Astrocyte of the cerebellum (primary cell): ENCODE measurements at regions not wholly inside any gene's neighbourhood (a gene's known extent, or its start where the extent isn't known, plus 50 kb on each side); places are given as distances from the start of the nearest gene placed in this dataset.

Experiments
- DNase-seq: peaks from one replicate; pipeline ENCODE4 v3.0.0-alpha.2; 2011; ENCODE audit warnings: low read depth
- H3K4me3 ChIP-seq: 2 replicates; pipeline ENCODE4 v1.5.1; 2011; ENCODE audit warnings: mild to moderate bottlenecking, low read depth, low read length, moderate library complexity
- in situ Hi-C: cut with HindIII; loops from 2 replicates; pipeline ENCODE4 v1.10.0; 2017; ENCODE audit warnings: low sequenced_read_pairs
- TF ChIP-seq, protein P1 (sequence below): IDR thresholded peaks from 2 replicates; pipeline ENCODE4 v1.5.1; 2012; ENCODE audit warnings: low read length, low read depth, moderate library complexity, mild to moderate bottlenecking; ENCODE audit errors: missing control alignments

DNA sequence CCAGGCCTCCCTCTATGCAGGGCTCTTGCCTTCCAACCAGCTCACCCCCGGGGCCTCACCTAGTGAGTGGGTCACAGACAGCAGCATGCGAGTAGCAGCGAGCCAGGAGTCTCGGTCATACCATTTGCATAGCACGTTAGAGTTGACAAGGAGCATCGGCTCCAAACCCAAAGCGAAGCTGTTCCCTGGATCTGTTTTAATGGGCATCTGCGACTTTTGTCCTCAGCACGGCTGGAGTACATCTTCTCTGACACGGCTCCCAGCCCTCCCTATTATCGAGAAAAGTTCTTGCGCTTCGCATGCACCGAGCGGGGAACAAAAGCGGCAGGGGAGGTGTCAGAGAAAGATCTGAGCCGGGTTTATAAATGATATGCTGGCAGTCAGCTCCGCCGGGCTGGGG lies 253.3 kb downstream of the MAF start:
- no peak overlapping the region for H3K4me3 ChIP-seq
- DNase-seq, result no peak
- TF ChIP-seq, protein P1, sequence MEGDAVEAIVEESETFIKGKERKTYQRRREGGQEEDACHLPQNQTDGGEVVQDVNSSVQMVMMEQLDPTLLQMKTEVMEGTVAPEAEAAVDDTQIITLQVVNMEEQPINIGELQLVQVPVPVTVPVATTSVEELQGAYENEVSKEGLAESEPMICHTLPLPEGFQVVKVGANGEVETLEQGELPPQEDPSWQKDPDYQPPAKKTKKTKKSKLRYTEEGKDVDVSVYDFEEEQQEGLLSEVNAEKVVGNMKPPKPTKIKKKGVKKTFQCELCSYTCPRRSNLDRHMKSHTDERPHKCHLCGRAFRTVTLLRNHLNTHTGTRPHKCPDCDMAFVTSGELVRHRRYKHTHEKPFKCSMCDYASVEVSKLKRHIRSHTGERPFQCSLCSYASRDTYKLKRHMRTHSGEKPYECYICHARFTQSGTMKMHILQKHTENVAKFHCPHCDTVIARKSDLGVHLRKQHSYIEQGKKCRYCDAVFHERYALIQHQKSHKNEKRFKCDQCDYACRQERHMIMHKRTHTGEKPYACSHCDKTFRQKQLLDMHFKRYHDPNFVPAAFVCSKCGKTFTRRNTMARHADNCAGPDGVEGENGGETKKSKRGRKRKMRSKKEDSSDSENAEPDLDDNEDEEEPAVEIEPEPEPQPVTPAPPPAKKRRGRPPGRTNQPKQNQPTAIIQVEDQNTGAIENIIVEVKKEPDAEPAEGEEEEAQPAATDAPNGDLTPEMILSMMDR, result no peak
- in situ Hi-C loops, result no loop called here

DNA sequence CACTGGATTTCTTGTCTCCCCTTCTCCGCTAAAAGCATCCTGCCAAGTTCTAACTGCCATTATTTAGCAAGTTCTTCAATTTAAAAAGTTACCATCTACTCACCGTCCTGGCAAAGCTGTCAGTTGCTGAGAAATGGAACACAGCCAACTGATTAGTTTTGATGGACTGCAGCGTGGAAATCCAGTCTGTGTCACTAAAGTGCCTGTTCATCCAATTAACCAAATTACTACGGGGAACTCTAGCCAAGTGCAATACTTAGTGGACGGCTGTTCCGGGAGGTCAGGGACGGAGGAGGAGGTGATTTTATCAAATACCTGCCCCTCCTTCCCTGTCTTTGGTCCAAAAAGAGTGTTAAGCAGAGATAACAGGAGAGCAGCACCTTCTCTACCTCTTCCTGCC lies 260.7 kb downstream of the MAF start:
- TF ChIP-seq, protein P1, result no peak

DNA sequence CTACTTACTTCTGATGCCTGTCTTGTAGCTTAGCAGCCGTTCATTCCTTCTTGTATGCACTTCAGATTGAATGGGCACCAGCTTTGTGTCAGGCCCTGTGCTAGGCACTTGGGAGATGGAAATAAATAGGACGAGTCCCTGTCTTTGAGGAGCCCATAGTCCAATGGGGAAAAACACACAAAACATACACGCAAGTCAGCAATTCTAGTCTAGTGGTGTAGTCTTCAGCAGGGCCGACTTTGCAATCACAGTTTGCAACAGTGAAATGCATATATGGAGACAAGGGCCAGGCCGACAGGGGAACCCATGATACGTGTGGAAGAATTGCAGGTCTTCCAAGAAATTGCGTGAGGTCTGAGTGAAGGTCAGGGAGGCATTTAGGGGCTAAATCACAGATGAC lies 262.6 kb downstream of the MAF start:
- in situ Hi-C loops, result no loop called here
- TF ChIP-seq, protein P1, result no peak
- no peak overlapping the region for H3K4me3 ChIP-seq
- DNase-seq, result no peak

More for the DNA sequence above, 260.7 kb downstream of the MAF start:
- in situ Hi-C loops, result no loop called here
- no peak overlapping the region for H3K4me3 ChIP-seq
- DNase-seq, result no peak

DNA sequence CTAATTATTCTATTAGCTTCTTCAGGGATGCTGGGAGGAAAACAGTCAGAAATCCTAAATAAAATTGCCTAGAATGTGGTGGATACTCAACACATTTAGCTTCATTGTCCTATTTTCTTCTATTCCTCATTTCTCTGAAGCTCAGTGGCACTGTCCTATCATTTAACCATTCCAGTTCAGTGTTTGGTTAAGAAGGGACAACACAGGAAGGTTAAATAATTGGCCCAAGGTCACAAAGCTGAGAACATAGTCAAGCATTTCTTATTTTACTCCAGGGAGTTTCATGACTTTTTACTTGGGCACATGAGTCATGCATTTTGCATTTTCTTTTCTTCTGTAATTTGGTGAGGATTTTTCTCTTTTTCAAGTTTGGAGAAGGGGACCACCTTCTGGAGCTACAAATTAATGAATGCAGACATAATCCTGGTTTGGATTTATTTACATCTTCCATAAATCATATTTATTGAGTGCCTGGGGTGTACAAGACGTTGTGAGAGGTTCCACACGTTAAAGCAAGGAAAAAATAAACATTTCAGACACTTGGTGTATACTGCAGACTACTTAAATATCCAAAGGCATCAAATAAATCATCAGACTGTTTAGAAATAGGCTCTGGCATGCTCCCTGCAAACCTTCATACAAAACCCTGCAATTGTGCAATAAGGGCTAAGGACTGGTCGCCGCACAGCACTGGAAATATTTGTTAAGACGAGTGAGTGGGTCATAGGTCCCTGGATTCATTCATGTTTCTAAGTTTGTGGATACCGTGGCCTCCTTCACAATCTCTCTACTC lies 263.9 kb downstream of the MAF start:
- H3K4me3 ChIP-seq, result no peak overlapping the region
- in situ Hi-C loops, result no loop called here
- no peak for DNase-seq
- TF ChIP-seq, protein P1, result no peak

DNA sequence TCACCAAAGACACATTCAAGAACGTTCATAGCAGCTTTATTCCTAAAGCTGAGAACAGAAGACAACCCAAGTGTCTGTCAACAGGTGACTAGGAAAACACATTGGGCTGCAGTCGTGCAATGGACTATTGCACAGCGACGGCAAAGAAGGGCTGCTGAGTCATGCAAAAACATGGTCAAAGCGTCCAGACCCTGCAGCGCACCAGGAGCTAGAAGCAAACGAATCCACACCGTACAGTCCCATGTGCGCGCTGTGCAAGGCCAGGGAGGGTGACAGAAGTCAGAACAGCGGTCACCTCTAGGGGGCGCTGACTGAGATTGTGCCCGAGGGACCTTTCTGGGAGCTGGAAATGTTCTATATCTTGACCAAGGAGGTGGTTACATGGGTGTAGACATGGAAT lies 266.4 kb downstream of the MAF start:
- TF ChIP-seq, protein P1, result no peak
- H3K4me3 ChIP-seq, result no peak overlapping the region
- no peak for DNase-seq
- in situ Hi-C loops, result no loop called here

DNA sequence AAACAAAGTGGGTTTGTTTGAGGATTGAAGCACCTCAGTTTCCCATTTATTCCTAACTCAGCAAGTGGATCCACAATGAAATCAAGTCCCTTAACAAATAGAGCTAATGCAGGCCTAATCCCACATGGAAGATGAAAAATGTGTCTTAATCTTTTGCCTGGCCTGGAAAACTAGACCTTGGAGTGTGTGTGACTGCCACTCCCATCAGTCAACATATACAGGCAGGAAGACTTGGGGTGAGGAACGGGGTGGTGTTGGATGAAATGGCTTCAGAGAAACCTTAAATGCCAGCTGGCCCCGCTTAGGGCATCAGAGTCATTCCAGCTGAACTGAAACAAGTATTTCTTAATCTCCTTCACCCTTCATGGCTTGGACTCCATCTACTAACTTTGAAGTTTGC lies 269.5 kb downstream of the MAF start:
- TF ChIP-seq, protein P1, result no peak
- in situ Hi-C loops, result no loop called here
- no peak for DNase-seq
- no peak overlapping the region for H3K4me3 ChIP-seq

DNA sequence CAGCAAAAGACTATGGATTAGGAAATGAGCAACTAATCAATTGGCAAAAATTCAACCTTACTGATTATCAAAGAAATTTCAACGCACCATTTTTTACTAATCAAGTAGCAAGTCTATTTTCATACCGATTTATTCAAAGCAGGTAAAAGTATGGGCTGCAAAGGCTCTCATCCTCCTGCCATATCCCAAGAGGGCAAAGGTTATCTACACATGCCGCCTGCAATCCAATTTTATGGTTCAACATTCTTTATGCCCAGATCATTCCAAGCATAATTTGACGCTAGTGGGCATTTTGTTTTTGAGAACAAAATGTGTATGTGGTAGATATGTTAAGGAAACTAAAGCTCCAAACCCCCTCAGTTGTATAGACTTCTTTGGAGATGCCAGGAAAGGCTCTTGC lies 270.6 kb downstream of the MAF start:
- no peak overlapping the region for H3K4me3 ChIP-seq
- in situ Hi-C loops, result no loop called here
- TF ChIP-seq, protein P1, result no peak
- DNase-seq, result no peak
